A204.1 (cell line): ENCODE measurements at regions not wholly inside any gene's neighbourhood (a gene's known extent, or its start where the extent isn't known, plus 50 kb on each side); places are given as distances from the start of the nearest gene placed in this dataset.
"Not testable (repeated sequence)": the region's sequence is repeated elsewhere in the genome, so short reads cannot be mapped to it uniquely, and the experiment has no call there.

ENCODE experiments used
- FAIRE-seq: peaks from 2 replicates; lab custom pipeline; 2012; peaks lifted over from hg19 to GRCh38; lab: Jason Lieb, UNC

DNA sequence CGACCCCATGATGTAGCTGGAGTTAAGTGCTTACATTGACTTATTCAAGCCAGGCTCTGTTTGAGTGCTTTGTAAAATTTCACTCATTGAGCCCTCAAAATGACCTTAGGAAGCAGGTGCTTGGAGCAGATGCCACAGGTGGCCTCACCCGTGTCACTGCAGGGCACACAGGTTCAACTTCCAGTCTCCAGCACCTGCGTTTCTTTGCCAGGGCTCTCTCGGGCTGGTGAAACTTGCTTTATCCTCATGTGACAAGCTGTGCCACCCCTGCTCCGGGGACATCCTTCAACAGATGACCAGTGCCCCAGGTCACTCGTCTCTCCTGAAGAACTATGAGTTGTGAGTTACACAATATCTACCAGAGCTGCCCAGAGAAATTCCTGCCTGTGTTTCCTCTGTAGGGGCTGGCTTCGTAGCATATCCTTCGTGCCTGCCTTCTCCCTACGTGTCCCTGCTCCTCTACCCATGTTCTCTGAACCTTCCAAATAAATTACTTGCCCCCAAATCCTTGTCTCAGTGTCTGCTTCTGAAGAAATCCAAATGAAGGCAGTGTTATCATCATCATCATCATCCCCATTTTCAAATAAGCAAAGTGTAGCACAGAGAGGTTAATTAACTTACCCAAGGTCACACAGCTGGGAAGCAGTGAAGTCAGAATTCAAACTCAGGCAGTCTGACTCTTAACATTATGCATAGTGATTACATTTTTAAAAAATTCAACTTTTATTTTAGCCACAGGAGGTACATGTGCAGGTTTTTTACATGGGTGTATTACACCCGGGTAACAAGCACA is 352.5 kb downstream of the NPIPA8 start:
- no peak for FAIRE-seq

DNA sequence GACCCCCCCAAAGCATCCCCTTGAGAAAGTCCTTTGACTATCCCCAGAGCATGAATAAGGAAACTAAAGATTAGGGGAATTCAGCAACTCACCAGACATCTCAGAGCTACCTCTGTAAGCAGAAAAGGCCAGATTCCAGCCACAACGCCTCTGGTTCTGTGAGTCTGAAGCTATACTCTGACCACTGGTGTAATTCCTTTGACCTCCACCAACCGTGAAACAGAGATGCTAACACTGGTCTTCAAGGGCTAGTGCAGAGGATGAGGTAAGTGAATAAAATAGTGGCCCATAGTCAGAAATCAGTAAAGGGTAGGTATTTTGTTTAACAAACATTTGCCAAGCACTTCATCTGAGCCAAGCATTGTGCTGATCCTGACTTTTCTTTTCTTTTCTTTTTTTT is 353.4 kb downstream of the NPIPA8 start:
- FAIRE-seq: no peak

DNA sequence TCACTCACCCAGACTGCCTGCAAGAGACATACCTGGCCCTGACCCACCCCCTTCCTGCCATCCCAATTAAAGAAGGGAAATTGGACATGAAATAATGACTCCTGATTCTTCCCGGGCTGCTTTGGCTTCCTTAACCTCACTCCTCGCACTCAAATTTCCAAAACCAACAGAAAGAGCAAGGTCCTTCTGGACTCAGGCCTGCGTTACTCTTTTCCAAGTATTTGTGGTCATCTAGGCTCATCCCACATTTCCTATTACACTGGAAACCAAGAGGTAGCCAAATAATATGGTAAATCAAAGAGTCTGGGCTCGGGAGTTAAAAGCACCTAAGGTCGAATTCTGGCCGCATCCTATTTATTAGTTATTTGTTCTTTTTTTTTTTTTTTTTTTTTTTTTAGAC is 359.3 kb downstream of the NPIPA8 start:
- FAIRE-seq: no peak

DNA sequence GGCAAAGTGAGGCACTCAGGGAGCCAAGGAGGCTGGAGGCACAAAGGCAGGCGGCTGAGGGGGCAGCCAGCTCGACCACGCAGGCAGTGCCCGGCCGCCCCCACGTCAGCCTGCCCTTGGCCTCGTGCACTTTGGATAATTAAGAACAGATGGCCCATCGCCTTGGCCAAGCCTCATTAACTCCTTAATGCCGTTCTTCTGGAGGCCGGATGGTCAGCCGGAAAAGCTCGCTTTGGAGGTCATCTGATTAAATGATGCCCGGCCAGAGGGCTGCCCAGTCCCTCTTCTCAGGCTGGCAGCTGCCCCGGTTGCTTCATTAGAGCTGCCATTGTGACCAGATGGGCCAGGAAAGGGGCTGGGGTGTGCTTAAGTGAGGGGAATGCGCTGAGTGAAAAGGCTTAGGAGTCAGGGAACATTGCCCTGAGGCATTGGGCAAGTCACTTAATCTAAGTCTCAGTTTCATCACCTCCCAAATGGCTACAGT is 364.0 kb downstream of the NPIPA8 start:
- no peak for FAIRE-seq

DNA sequence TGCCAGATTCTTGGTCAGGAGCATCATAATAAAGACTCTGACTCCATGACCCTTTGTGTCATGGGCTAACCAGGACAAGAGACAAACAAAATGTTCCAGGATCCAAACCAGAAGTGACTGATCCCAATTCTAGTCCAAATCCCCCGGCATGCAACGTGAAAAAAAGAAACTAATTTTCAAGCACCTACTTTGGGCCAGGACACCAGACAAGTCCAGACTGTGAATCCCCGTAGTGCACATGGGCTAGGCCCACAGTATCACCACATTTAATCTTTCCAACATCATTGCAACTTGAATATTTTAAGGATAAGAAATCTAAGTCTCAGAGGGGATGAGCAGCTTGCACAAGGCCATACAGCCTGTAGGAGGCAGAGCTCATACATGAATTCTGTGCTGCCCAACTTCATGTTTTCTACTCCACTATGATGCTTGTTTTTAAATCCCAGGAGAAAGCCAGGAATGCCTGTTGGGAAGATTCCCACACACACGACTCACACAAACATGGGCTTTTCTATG is 365.7 kb downstream of the NPIPA8 start:
- FAIRE-seq: no peak

DNA sequence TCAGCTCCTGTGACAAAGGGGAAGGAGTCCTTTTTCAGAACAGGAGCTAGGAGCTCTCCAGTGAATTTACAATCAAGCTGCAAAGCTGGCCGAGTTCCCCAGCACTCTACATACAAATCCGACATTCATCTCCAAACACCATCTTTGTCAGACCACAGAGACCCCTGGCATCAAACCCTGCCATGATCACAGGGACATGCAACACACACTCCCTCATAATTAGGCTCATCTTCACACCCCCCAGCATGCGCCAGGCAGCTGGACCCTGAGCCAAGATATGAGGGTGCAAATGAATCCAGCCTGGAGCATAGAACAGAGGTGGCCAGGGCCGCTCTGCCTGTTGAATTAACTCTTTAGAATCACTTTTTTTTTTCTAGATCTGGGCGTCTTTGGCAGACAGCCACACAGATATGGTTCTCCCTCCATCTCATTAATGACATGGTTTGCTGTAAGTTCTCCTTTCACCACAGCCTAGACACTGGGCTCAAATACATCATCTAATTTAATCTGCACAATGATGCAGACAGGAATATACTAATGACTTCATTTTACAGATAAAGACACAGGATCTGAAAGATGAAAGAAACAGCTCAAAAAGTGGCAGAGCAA is 366.3 kb downstream of the NPIPA8 start:
- no peak for FAIRE-seq

DNA sequence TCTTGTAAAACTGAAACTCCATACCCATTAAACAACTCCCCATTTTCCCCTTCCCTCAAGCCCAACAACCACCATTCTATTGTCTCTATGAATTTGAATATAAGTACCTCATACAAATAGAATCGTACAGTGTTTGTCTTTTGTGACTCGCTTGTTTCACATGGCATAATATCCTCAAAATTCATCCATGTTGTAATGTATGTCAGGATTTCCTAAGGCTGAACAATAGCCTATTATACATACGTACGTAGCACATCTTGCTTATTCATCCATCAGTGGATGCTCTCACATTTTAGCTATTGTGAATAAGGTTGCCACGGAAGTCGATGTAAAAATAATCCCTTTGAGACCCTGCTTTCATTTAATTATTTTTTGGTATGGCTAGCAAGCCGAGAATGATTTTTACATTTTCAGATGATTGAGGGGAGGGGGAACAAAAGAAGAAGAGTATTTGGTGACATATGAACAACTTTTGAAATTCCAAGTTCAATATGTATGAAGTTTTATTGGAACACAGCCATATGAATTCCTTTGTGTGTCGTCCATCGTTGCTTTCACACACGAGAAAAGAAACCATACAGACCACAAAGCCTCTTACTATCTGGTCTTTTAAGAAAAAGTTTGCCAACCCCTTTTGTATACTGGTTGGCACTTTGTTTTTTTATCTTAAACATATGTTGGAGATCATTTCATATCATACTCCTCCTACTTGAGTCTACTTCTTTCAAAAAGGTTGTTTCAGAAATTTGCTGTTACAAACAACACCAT is 371.2 kb downstream of the NPIPA8 start:
- no peak for FAIRE-seq

DNA sequence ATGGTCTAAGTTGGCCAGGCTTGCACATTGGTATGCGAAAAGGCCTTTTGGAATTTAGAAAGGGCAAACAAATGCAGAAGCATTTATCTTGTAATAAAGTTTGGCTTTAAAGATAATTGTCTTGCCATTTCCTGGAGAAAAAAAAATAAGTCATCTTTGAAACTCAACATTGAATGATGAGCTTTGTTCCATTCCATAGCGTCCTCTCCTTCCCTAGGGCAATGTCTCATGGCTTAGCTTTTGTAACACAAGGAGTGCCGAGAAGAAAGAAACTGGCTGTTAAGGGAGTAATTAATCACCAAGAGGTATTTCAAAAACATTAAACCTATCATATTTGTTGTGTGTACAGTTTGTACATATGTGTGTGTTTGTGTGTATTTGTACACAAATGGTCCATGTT is 372.3 kb downstream of the NPIPA8 start:
- no peak for FAIRE-seq

DNA sequence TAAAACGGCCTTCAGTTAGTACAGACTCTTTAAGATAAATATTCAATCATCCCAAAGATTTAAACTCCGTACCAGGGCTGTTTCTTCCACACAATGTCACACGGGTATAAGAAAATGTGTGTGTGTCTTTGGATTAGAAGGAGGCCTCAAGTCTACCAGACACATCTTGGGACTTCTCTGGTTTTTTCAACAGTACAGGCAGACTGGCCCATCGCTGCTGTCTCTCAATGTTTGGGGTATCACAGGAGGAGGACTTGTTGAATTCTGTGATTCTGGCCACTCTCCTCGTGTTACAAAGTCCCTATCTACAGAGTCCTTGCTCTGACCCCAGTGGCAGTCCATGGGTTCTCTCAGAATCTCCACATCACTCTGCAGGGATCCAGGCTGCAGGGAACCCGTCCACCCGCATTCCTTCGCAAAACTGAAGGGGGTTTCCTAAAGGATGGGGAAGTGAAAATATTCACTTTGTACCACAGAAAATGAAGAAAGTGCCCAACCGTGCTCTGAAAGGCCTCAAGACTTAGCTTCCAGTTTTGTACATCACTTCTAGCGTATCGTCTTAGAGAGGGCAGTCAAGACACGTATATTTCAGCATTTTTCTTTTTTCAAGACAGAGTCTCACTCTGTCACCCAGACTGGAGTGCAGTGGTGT is 373.2 kb downstream of the NPIPA8 start:
- no peak for FAIRE-seq

DNA sequence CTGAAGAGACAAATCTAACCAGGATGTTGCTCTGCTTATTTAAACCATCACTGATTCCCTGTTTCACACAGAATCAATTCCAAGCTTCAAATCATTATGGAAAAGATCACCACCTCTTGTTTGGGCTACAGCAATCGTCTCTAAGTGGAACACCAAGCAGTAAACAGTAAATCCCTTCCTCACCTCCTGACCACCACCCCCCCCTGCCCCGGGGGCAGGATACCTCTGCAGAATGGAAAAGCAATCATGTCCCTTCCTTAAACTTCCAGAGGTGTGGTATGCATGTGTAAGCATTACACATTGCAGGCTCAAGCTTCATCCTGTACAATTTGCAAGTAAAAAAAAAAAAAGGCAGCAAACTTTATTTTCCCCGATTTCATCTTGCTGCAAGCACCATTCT is 373.8 kb downstream of the NPIPA8 start:
- no peak for FAIRE-seq

DNA sequence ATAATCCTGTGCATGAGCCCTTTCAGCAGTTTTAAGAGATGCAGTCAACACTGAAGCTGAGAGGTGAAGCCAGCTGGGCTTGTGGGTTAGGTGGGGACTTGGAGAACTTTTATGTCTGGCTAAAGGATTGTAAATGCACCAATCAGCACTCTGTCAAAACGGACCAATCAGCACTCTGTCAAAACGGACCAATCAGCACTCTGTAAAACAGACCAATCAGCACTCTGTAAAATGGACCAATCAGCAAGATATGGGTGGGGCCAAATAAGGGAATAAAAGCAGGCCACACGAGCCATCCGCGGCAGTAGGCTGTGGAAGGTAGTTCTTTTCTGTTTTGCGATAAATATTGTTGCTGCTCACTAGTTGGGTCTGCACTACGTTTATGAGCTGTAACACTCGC is 374.7 kb downstream of the NPIPA8 start:
- FAIRE-seq: not testable (repeated sequence)

DNA sequence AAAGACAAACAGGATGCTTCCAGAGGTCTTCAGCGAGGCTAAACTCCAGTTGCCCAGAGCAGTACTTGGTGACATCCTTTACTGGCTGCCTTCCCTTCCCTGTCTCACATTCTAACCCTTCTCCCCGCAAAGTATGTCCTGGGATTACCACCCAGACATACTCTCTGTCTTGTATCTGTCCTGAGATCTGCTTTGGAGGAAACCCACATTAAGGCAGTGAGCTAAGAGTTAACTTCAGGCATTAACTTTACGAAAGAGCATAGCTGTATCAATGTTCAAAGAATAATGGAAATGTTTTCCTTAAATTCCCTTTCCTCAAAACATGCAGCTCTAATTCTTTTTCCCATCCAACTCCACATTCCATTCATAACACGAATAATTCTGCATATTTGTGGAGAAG is 385.2 kb downstream of the NPIPA8 start:
- FAIRE-seq: no peak

DNA sequence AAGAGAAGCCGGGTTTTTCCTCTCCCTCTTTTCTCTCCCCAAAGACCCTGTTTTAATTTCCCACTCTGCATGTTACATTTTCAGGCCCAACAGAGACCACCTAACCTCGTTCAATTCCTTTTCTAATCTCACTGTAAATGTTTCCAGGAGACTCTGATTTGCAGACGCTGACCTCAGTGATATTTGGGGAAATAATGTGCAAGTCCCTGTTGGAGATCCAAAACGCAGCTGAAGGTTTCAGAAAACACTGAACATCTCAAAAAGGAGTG is 386.6 kb downstream of the NPIPA8 start:
- FAIRE-seq: no peak

DNA sequence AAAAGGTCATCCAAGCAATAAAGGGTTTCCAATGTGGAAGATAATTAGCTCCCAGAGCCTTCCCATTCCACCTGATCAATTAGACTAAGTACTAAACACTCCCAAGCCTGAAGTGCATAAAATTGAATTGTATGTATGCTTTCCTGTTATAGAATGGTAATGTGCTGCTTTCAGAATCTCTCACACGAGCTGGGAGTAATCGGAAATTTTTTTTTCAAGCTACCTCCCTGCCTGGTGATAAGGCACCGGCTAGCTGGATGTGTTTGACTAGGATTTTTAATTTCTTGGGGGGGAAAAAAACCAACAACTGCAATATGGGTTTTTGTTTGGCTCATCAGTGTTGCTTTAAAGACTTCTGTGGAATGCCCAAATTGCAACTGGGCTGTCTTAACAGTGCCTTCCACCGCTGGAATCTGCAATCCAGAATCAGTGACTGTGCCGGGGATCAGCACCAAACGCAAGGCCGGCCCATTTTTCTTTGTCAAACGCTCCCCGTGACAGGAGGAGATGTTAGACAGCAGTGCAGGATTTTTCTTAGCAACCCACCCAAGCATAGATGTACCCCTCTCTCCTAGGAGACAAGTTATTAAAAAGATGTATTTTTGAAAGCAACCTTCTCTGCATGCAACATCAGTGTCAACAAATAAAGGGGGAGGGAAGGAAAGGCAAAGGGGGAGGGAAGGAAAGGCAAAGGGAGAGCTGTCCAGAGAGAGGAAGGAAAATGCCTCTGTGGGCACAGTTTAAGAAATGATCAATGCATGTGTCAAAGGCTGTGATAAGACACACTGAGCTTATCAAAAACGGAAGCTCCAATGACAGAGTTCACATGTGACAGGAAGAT is 387.2 kb downstream of the NPIPA8 start:
- FAIRE-seq: no peak

DNA sequence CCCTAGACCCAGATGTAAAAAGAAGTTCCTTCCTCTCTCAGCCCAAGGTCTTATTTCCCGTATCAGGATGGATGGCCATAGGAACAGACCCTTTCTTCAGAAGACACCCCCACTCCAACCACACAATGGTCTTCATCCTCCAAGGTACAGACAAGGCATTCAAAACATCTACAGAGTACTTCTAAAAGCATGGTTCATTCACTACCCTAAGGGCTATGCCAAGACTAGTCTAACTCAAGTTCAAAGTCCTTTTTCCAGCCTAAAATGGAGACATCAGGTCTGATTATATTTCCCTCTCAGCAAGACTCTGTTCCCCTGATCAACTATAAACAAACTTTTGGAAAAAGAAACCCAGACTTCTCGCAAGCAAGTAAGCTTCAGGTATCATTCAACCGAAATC is 388.9 kb downstream of the NPIPA8 start:
- no peak for FAIRE-seq

DNA sequence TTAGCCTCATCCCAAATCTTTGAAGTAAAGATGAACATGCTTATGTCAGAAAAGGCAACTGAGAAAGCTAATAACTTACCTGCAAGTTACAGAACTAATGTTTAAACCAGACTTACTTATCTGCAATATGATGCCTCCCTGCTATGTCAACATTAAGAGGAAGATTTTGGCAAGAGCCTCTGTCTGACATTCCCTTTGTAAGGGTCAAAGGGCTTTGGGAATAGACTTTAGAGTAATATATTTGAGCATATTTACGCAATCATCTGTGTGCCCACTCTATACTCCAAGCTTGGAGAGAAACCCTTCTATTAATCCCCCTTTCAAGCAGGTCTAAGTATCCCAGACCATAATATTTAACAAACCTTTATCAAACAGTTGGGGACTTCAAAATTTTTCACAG is 389.4 kb downstream of the NPIPA8 start:
- FAIRE-seq: no peak

DNA sequence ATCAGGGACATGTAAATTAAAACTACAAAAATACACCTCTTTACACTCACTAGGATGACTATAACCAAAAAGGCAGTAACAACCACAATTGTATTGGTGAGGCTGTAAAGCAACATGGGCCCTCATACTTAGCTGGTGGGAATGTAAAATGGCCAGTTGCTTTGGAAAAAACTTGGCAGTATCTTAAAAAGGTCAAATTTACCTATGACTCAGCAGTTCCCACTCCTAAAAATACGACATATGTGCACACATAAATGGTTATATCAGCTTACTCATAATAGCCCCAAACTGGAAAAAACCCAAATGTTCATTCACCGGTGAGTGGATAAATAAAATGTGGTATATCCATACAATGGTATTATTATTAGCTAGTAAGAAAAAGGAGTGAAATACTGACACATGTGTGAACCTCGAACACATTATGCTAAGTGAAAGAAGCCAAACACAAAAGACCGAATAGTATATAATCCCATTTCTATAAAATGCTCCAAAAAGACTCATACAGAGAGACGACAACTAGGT is 391.4 kb downstream of the NPIPA8 start:
- FAIRE-seq: no peak

DNA sequence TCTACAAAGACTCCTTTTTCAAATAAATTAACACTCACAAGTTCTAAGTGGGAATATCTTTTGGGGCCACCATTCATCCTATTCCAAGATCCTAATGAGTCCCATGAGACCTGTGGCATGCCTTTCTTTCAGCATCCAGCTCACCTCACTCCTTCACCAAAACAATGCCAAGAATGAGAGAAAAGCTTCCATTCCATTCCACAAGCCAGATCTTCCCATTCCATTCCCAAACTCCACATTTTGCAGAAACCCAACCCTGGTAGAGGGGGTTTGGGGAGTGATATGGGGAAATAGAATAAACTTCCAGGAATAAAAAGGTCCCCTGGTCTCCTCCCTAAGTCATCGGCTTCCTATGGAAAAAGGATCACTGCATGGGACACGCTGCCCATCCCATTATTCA is 392.2 kb downstream of the NPIPA8 start:
- no peak for FAIRE-seq

DNA sequence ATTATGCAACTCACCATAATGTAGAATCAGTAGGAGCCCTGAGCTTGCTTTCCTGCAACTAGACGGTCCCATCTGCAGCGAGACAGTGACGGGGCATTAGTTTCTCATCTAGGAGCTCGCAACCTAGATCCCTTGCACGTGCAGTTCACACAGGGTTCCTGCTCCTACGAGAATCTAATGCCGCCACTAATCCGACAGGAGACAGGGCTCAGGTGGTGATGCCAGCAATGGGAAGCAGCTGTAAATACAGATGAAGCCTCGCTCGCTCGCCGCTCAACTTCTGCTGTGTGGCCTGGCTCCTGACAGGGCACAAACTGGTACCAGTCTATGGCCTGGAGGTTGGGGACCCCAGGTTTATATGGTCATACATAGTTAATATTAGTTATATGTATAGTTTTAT is 394.5 kb downstream of the NPIPA8 start:
- no peak for FAIRE-seq

DNA sequence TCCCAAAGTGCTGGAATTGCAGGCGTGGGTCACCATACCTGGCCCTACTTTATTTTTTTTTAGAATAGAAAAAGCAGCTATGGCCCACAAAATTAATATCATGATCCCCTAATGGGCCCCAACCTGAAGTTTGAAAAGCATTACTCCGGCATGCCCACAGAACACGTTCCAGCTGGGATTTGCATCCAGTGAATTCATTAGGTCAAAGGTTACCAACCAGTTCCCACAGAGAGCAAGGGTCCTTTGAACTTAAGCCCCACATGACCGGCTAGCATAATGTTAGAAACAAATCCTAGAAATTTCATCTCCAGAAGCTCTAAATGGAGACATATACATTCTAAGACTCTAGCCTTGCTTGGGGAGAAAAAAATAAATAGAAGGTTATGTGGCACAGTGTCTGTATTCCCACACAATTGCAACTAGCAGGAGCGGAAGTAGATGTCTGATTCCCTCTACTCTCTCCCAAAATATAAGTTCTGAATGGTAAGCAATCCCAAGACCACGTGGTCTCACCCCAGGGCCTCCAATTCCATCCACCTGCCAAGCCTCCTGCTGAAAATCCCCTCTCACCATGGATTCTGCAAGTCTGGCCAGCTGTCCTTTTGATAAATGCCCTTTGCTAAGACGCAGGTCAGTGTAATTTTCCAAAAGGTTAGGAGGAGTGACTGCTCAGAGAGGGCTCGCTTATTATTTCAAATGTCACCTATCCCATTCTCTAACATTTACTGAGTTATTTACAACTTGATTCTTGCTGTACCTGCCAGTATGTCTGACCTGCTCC is 395.8 kb downstream of the NPIPA8 start:
- no peak for FAIRE-seq

DNA sequence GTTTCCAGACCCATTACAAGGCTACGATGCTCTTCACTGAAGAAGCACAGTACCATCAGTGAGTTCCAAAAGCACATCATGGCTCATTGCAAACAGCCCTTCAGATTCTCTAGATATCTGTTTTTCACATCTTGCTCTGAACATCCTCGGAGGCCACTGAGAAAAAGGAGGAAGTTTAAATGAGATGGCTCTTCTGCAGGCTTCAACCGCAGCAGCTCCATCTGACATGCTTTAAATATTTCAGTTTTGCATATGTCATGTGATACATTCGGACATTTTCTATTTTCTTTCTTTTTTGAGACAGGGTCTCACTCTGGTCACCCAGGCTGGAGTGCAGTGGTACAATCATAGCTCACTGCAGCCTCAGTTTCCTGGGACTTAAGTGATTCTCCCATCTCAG is 396.8 kb downstream of the NPIPA8 start:
- no peak for FAIRE-seq
